Anterior cingulate cortex (tissue), 58 donors: ENCODE measurements at regions not wholly inside any gene's neighbourhood (a gene's known extent, or its start where the extent isn't known, plus 50 kb on each side); places are given as distances from the start of the nearest gene placed in this dataset.

Experiments used
- DNase-seq, 58 donors: peaks; one replicate each; lab custom pipeline; 2025; lab: John Stamatoyannopoulos, UW

DNA sequence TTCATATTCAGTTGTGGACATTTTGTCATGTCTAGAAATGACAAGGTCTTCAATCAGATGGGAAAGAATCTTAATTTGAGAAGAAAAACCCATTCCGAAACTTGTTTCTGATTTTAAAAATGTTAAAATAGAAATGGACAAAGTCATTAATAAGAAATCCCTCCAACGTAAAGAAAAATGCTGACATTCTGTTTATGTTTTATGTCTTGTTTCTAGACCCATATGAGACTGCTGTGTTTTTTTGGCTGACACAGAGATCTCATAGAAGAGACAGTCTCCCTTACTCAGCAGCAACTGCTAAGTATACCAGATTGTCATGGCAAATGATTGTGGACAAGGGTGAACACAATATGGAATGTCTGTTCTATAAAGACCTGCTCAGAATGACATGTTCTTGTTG, 538.5 kb downstream of the ZEB2 start:
- DNase-seq, result no peak

DNA sequence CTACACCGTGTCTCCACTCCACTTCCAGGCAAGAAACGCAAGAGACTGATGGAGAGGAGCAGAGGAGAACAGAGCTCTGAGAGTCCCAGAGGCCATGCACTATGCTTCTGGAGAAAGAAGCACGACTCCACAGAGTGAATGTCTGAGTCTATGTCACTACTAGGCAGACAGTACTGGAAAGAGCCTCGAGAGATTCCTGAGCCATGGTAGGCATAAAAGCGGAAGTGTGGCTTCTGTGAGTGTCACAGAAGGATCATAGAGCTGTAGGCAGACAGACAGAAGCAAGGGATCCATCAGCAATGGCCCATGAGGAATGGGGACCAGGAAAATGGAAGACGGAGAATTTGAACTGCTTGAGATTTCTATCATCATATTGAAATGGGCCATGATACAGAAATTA, 542.6 kb downstream of the ZEB2 start:
- no peak for DNase-seq

DNA sequence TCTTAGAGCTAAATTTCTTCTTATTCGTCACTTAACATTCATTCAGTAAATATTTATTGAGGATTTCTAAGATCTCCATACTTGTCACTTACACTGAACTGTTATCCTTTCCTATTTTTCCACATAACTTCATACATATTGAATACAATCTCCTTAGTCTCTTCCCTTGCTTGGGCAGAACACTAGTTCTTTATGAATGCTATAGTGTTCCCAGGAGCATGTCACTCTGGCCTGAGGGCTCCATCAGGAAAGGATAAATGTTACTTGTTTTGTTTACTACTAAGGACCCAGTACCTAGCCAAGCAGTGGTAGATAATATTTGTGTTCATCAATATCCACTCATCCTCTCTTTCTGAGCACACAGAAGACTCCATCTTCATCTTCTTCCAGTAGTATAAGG, 544.7 kb downstream of the ZEB2 start:
- DNase-seq, result no peak

DNA sequence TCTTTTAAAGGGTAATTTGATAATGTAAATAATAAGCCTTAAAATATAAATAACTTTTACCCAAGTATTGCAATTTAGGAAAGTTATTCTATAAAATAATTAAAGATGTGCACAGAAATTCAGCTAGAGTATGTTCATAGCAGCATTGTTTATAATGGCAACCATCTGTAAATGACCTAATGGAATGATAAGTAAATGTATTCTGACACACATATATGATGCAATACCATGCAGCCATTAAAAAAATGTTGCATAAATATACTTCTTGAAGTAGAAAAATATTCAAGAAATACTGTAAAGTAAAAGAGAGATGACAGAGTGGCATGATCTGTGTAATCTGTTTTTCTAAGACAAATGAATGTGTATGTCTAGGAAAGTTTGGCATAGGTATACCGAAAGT, 545.7 kb downstream of the ZEB2 start:
- DNase-seq, result no peak

DNA sequence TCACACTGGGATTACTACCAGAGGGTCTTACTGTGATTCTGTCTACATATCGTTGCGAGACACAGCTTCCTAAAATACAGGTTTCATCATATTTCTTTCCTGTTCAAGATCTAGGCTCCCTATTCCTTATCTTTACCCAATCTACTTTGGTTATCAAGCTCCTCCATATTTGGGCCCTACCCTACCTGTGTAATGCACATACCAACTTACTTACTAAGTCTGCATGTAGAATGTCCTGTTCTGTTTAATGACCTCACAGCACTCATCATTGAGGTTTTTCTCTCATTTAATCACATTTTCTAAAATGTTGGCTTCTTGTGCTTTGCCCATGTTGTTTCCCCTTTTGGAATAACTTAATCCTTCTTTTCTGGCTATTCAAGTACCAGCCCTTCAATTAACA, 551.1 kb downstream of the ZEB2 start:
- no peak for DNase-seq

DNA sequence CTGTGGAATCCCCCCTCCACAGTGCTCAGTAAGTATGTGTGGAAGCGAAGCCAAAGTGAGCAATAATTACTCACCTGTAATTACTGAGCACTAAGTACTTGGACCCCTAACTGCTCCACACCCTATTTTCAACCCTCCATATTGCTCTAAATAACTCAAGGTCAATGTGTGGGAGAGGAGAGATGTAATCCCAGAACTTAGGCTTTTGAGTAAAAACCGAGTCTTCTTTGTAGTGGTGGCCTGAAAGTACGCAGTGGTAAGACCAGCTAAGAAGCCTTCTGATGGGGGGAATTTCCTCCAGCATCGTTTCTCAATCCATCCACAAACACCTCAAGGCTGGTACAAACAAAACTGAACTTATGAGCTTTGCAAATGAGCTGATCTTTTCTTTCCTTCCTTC, 551.6 kb downstream of the ZEB2 start:
- no peak for DNase-seq

DNA sequence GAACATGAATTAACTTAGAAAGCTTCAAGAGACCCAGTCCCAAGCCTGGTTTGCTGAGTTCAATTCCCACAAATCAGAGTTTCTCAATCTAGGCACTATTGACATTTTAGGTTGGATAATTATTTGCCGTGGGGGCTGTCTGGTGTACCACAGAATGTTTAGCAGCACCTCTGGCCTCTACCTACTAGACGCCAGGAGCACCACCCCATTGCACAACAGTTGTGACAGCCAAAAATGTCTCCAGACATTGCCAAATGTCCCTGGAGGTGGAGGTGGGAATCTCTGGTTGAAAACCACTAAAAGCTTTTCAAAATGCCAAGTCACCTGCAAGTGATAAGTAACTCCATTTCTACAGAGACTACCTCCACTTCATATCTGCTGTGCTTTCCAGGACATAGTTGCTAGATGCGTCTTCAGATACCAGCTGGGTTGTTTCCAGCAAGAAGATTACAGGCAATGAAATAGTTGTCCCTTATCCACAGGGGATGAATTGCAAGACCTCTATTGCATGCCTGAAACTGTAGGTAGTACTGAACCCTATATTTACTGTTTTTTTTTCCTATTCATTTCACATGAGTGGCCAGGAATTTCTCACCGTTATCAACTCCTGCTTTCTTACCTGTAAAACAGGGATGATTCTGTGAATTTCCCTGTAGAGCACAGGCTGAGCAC, 554.3 kb downstream of the ZEB2 start:
- no peak for DNase-seq

DNA sequence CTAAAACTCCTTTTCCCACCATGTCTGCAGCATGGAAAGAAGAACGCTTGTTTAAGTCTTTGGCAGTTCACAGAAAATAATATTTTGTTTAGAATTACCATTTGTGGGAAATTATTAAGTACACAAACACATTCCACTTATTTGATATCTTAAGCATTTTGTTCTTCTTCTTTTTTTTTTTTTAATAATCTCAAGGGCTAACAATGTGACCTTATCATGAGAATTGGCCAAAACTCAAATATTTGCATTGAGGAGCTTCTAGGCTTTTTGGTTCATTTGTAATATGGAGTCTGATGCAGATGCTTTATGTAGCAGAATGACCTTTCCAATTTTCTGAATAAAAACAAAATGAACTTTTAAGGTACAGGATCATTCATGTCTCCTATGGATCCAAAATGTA, 555.0 kb downstream of the ZEB2 start:
- DNase-seq, result no peak

DNA sequence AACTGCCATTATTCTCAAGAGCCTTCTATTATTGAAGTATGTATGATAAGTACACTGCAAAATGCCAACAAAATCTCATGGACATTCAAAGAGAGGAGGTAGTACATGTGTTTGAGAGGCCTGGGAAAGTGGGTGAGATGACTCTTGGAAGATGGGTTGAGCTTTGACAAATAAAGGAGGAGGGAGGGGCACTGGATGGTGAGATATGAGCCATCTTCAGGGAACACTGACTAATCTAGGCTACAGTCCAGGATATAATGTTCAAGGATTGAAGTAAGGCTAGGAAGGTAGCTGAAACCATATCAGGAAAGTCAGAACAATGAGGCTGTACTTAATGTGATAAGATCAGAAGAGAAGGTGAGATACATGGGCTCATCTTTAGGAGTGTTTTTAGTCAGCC, 559.7 kb downstream of the ZEB2 start:
- DNase-seq, result no peak

DNA sequence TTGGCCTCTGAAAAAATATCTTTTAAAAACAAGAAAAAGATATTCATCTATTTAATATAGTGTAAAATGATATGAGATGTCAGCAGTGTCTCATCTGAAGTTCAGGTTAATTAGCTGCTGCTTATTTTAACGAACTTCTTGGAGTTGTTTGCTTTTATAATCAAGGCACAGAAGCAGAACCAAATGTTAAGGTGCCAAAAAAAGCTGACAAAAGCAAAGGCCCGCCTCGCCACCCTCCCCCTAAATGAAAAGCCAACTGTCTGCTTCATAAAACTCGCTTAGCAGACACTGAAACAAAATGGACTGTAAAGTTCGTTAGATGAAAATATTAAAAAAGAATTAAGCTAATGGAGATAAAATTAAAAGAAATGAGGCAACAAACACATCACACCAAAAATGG, 562.6 kb downstream of the ZEB2 start:
- DNase-seq, result peak in 1 of 58 donors; percentile 14

DNA sequence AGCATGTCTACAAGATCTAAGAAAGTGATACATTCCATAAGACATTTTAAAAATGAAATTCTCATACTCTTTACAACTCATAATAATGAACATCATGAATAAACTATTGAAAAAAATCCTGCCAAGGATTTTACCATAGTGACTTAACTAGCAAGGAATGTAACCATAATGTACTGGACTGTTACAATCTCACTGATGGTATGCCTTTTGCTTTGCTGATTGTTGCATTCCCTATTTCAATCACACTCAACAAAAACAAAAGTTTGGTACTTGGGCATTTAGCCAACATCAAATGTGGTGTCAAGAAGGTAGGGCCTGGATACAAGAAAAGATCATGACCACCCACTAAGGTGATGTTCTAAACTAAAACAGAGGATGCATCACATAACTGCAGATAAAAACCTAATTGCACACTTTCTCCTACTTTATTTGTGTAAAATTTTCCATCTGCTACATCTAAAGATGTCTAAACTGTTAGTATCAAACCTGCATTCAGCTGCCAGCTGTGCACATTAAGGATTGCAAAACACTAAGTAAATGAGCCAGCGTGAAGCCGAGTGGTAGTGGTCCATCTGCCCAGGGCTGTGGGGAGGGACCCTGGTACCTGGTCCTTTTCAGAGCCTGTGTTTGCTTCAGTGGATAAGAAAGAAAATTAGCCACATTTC, 564.4 kb downstream of the ZEB2 start:
- DNase-seq, result peak in 1 of 58 donors; percentile 14

DNA sequence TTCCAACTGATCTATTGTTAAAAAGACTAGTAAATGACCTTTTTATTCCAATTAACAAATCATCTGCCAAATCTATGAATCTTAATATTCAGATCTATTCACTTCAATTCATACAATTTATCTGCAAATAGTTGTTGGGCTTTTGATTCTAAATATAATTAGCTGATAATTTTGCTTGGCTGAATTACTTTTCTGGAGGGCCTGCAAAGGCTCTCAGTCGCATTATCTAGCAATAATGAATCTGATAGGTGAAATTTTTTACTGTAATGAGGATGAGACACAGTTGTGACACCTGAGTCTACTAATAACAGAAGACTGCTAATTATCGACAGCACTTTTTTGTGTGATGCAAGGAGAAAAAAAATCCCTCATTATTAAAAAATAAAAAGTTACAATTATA, 565.1 kb downstream of the ZEB2 start:
- DNase-seq, result no peak

DNA sequence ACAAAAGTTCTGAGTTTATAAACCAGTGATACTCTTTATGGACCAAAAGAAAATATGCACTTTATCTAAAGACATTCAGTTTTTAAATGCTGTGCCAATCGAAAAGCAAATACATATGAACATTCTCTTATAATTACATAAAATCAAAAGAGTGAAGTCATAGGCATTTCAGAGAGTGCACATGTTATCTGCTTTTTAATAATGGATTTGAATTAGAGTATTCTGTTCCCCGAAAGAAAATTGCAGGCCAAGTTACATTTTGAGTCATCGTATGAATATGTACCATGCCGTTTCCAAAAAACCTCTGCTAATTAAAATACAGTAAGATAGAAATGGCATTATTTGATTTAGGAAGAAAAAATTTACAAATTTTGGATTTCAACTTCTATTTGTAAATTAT, 565.7 kb downstream of the ZEB2 start:
- DNase-seq, result no peak

DNA sequence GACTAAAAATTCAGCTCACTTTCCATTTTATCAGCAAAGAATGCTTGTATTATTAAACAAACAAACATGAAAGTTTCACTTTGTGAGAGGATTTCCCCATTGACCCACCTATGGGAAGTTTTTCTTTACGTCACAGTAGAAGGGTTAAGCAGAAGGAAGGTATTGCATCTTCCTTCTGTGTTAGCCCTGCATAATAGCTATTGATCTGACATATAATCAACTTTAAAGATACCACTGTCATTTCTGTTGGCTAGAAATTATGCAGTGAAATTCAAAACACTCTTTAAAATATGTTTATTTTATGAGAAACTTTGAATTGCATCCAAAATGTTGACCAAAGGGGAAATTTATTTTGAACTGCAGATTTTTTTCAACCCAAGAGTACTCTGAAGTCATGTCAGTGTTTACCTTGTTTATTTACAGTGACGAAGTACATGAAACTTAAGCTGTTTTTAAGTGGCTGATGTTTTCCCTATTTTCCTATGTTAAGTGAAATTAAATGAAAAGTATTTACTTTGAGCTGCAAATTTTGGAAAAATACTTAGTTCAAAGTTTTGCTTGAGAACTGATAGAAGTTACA, 566.4 kb downstream of the ZEB2 start:
- no peak for DNase-seq

DNA sequence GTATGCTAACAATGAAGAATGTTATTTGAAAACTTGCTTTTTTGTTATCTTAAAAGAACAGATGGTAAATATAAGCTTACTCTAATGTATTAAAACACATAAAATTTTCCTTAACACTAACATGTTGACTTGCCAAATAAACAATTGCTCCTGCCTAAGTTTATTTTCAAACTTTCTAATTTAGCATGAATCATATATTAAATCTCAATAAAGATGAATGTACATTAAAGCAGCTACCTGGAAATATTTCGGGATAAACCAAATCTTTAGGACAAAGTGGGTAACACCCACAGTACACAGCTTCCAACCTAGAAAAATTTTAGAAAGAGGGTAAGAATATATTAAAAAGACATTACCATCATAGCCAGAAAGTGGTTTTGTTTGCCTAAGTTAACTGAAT, 567.4 kb downstream of the ZEB2 start:
- DNase-seq, result no peak

DNA sequence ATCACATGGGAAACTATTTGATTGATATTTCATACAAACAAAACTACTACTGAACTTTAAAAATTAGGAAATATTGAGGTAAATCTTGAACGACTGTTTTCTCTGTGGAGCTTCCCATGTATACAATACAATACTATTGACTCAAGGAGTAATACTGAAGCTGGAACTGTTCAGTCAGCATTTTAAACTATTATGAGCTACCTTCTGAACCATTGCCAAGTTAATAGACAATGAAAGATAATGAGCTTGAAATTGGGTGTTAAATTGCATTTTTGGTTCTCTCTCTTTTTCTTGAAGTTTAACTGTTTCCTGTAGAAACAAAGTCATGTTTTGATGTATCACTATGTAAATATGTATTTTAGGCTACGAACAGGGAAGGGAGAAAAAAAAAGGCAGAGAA, 569.2 kb downstream of the ZEB2 start:
- DNase-seq, result no peak

DNA sequence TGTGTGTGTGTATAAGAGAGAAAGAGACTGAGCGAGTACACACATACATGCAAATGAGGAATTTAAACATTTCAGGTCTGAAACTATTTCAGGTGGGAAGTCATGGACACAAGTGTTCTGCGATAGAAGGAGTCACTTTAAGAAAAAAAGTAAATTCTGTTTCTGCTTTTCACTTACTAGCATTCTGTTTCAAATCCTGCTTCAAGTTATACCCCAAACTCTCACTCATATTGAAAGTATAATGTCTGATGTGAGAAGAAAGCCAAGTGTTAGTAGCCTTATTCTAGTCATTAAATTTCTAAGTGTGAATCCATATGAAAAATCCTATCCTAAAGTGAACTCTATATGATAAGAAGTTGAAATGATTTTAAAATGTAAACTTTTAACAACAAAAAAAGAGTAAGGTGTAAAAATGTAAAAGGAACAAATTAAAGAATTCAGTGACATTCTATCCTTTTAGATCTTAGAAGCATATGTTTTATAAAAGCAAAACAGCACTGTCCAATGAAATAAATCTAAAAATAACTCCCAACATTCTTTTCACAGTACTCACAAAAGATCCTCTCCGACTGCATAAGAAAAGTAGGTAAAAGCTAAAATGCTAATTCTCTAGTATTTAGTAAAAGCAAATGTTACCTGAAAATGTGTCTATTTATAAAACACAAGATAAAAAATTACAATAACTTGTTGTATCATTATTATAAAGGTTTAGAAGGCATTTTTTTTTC, 570.6 kb downstream of the ZEB2 start:
- no peak for DNase-seq

DNA sequence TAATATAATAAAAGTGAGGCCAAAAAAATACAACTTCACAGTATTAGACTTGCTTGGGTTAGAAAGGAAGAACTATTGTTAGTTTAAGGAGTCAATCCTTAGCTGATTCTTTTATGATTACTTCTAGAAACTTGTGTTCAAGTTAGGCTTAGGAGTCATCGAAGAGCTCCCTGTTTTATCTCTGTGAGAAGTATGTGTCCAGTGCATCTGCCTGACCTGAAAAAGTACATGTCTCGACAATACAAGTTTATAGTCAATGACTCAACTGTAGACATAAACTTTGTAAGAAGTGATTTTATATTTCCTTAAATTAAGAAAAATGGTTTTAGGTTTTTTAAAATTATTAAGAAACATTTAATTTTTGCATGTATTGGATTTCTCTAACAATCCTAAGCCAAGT, 571.2 kb downstream of the ZEB2 start:
- no peak for DNase-seq

DNA sequence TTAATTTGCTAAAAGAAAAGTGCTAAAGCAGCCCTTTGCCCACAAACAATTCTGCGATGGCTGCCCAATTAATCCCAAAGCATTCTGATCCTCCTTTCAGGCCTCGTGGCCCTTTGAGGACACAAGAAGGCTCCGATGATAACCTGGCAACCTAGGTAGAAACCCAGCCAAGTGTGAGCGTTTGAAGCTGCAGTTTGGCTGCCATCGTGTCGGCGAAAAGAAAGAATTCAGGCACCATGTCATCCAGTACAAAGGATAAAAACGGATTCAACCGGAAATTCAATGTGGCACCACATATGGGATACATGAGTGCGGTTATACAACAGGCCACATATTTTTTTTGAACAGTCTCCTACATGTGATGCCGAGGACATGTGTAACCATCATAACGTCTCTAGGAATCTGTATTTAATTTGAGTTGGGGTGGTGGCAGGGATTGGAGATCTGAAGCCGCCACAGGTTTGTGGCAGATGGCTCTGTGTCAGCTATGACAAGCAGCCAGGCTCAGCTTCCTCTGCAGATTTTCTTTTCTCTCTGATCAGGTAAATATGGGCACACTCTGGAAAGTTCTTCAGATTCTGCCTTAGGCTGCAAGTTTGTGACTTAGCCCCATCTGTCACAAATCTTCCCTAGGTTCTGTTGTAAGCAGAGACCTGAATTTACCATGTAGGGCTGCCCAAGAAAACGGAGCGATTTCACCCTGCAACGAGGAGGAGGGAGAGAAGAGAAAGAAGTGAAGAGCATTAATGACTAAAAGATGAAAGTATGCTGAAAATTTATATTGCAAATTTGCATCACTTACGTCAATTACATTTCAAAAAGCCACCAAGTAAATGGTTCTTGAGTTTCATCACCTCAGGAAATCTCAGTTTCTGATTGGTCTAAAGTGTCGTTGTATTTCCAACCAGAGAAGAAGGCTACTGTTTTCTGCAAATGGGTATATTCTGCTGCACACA, 573.2 kb downstream of the ZEB2 start:
- DNase-seq, result peak in 10 of 58 donors; percentile 5 to 48 (median 22)

DNA sequence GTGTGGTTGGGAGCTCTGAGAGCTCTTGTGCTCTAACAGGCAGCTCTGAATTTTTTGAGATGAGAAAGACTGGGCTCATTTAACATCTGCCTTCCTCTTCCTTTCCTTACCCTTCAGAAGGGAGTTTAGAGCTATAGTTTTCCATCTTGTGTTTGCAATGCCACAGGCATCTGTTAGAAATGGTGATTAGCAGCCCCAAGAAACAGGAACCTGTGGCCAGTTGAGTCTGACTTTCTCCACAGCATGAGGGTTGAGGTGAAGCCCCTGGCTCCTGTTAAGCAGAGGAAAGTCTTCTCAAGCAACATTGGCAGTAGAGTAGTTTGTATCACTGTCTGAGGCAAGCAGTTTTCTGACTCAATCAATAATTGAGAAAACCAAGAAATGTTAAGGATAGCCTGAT, 577.4 kb downstream of the ZEB2 start:
- DNase-seq, result no peak
